ENCODE measurements at regions not wholly inside any gene's neighbourhood (a gene's known extent, or its start where the extent isn't known, plus 50 kb on each side); places are given as distances from the start of the nearest gene placed in this dataset.

DNA sequence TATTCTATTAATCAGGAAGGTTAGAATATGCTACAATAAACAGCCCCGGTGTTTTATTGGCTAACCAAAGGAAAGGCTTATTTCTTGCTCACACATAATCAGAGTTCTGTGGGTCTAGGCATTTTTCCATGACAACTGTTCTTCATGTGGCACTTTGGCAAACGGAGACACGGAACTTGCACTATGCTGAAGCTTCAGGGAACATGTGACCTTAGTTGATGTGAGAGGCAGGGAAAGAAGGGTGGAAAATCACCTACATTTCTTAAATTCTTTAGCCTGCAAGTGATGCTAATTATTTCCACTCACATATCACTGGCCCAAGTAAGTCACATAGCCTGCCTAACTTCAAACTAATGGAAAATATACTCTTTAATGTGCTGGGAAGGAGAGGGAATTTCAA is 344.6 kb downstream of the SV2B start:
- Histone ChIP-seq H3K36me3 (ENCODE audit: control insufficient read depth, insufficient read depth, low read length) (no peaks in the 10 kb centered on the region), H3K4me3 (no peak overlapping the region), H3K79me2 (ENCODE audit: control insufficient read depth, insufficient read depth, low read length) (no peaks in the 10 kb centered on the region), H3K27ac (ENCODE audit: extremely low read depth, low read depth, low read length) (no peak overlapping the region), H3K4me2 (ENCODE audit: insufficient read depth, low read length) (no peak overlapping the region), H3K4me1 (replicated peaks in 1 of 2; ENCODE audit: control insufficient read depth in 2 of 2, insufficient read depth in 2 of 2, low read length in 2 of 2) (no peaks in the 10 kb centered on the region), H2AFZ (ENCODE audit: low read depth, low read length) (no peak overlapping the region), H4K20me1 (replicated peaks; ENCODE audit: control insufficient read depth, insufficient read depth, low read length) (no peaks in the 10 kb centered on the region), H3K9me1 (ENCODE audit: control insufficient read depth, insufficient read depth, low read length) (no peaks in the 10 kb centered on the region), H3K9ac (ENCODE audit: insufficient read depth in 1 of 2, low read depth in 2 of 2, low read length in 2 of 2) (no peak overlapping the region), H3K27me3 (ENCODE audit: control insufficient read depth in 2 of 2, insufficient read depth in 2 of 2, low read length in 2 of 2) (peaks cover 0 to 4% of the 10 kb centered on the region in 2 experiments; a peak in 2 of 5 replicates), H3K9me3 (replicated peaks; ENCODE audit: control insufficient read depth, insufficient read depth, low read depth, low read length) (no peaks in the 10 kb centered on the region)
- no TSS peak for BruUV-seq (replicated peaks)
- DNase-seq (ENCODE audit: extremely low read depth in 1 of 4, low spot score in 3 of 4) (no peak), ATAC-seq (no peak), FAIRE-seq (no peak)
- WGBS (ENCODE audit: insufficient coverage, low coverage, missing lambda C conversion rate), result 3% methylated on average over 3 of the region's 3 CpGs
- intact Hi-C loops (cut with micrococcal nuclease) (no loop called here), in situ Hi-C loops (cut with MboI) (no loop called here)
- POLR2A ChIA-PET, result interaction anchor here (1.4 kb wide), 1 partner anchor 9 kb away, joined by 3 read pairs; no protein-coding TSS in a partner anchor
- CTCF ChIA-PET (ENCODE audit: low intra/inter-chr PET ratio), result no interaction called here
- TF ChIP-seq, protein P1, sequence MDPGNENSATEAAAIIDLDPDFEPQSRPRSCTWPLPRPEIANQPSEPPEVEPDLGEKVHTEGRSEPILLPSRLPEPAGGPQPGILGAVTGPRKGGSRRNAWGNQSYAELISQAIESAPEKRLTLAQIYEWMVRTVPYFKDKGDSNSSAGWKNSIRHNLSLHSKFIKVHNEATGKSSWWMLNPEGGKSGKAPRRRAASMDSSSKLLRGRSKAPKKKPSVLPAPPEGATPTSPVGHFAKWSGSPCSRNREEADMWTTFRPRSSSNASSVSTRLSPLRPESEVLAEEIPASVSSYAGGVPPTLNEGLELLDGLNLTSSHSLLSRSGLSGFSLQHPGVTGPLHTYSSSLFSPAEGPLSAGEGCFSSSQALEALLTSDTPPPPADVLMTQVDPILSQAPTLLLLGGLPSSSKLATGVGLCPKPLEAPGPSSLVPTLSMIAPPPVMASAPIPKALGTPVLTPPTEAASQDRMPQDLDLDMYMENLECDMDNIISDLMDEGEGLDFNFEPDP (CRISPR knock-in tag; IDR thresholded peaks at IDR 0.05), result no peak
- TF ChIP-seq C11orf30 (IDR thresholded peaks at IDR 0.05; ENCODE audit: low read depth) (no peak), TCF3 (CRISPR knock-in tag; IDR thresholded peaks at IDR 0.05) (no peak), SNIP1 (IDR thresholded peaks at IDR 0.05; ENCODE audit: low read depth) (no peak), XRCC4 (IDR thresholded peaks at IDR 0.05; ENCODE audit: extremely low read depth, insufficient read depth, insufficient read length) (no peak), ELF1 (tag; IDR thresholded peaks at IDR 0.05) (no peak), ZNF224 (CRISPR knock-in tag; IDR thresholded peaks at IDR 0.05) (no peak), CHCHD3 (CRISPR knock-in tag; IDR thresholded peaks at IDR 0.05) (no peak), TOE1 (IDR thresholded peaks at IDR 0.05; ENCODE audit: borderline replicate concordance) (no peak), TOE1 (CRISPR knock-in tag; IDR thresholded peaks at IDR 0.05; ENCODE audit: borderline replicate concordance, low read depth) (no peak), TAF9B (IDR thresholded peaks at IDR 0.05; ENCODE audit: partially characterized antibody) (no peak), HNRNPH1 (optimal IDR thresholded peaks at IDR 0.05; ENCODE audit: low read depth, low read length) (no peak), PHF8 (IDR thresholded peaks at IDR 0.05; ENCODE audit: borderline replicate concordance, low read length) (no peak), SMC3 (conservative IDR thresholded peaks at IDR 0.05; ENCODE audit: insufficient read depth, low read depth, low read length) (no peak), NR2F6 (CRISPR knock-in tag; IDR thresholded peaks at IDR 0.05) (no peak), CBX3 (IDR thresholded peaks at IDR 0.05; ENCODE audit: borderline replicate concordance in 1 of 2, low read length in 2 of 2) (no peak)
- TF ChIP-seq, protein P2, sequence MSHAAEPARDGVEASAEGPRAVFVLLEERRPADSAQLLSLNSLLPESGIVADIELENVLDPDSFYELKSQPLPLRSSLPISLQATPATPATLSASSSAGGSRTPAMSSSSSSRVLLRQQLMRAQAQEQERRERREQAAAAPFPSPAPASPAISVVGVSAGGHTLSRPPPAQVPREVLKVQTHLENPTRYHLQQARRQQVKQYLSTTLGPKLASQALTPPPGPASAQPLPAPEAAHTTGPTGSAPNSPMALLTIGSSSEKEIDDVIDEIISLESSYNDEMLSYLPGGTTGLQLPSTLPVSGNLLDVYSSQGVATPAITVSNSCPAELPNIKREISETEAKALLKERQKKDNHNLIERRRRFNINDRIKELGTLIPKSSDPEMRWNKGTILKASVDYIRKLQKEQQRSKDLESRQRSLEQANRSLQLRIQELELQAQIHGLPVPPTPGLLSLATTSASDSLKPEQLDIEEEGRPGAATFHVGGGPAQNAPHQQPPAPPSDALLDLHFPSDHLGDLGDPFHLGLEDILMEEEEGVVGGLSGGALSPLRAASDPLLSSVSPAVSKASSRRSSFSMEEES (CRISPR knock-in tag; IDR thresholded peaks at IDR 0.05), result no peak
- TF ChIP-seq, protein P3, sequence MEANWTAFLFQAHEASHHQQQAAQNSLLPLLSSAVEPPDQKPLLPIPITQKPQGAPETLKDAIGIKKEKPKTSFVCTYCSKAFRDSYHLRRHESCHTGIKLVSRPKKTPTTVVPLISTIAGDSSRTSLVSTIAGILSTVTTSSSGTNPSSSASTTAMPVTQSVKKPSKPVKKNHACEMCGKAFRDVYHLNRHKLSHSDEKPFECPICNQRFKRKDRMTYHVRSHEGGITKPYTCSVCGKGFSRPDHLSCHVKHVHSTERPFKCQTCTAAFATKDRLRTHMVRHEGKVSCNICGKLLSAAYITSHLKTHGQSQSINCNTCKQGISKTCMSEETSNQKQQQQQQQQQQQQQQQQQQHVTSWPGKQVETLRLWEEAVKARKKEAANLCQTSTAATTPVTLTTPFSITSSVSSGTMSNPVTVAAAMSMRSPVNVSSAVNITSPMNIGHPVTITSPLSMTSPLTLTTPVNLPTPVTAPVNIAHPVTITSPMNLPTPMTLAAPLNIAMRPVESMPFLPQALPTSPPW (CRISPR knock-in tag; IDR thresholded peaks at IDR 0.05), result no peak
- TF ChIP-seq, protein P4, sequence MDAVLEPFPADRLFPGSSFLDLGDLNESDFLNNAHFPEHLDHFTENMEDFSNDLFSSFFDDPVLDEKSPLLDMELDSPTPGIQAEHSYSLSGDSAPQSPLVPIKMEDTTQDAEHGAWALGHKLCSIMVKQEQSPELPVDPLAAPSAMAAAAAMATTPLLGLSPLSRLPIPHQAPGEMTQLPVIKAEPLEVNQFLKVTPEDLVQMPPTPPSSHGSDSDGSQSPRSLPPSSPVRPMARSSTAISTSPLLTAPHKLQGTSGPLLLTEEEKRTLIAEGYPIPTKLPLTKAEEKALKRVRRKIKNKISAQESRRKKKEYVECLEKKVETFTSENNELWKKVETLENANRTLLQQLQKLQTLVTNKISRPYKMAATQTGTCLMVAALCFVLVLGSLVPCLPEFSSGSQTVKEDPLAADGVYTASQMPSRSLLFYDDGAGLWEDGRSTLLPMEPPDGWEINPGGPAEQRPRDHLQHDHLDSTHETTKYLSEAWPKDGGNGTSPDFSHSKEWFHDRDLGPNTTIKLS (IDR thresholded peaks at IDR 0.05; ENCODE audit: borderline replicate concordance, low read depth), result no peak
